T-helper 1 cell treated with Interleukin-12 subunit alpha and Interleukin-12 subunit beta and Interleukin-4 antibody, amounts not matched to agents 30 μg/mL and 1 μg/mL, for 36 hours (primary cell): ENCODE measurements at regions not wholly inside any gene's neighbourhood (a gene's known extent, or its start where the extent isn't known, plus 50 kb on each side); places are given as distances from the start of the nearest gene placed in this dataset.
"Not testable (repeated sequence)": the region's sequence is repeated elsewhere in the genome, so short reads cannot be mapped to it uniquely, and the experiment has no call there.

Experiments
- H3K27ac Mint-ChIP-seq: one replicate; pipeline ENCODE4 v1.8.0; 2021; ENCODE audit warnings: mild to moderate bottlenecking, mixed read lengths
- H3K27me3 Mint-ChIP-seq: one replicate; pipeline ENCODE4 v1.8.0; 2021; ENCODE audit warnings: low read depth, mixed read lengths
- H3K36me3 Mint-ChIP-seq: one replicate; pipeline ENCODE4 v1.8.0; 2021; ENCODE audit warnings: low read depth, mixed read lengths
- H3K4me1 Mint-ChIP-seq: one replicate; pipeline ENCODE4 v1.8.0; 2021; ENCODE audit warnings: low read depth, mixed read lengths
- H3K4me3 Mint-ChIP-seq: one replicate; pipeline ENCODE4 v1.8.0; 2021; ENCODE audit warnings: mild to moderate bottlenecking, moderate library complexity, mixed read lengths
- H3K9me3 Mint-ChIP-seq: one replicate; pipeline ENCODE4 v1.8.0; 2021; ENCODE audit warnings: mixed read lengths

- no peaks in the 10 kb centered on the region for H3K27me3 Mint-ChIP-seq
- H3K4me1 Mint-ChIP-seq, result no peaks in the 10 kb centered on the region
- H3K27ac Mint-ChIP-seq, result no peak overlapping the region
- no peaks in the 10 kb centered on the region for H3K9me3 Mint-ChIP-seq
- H3K36me3 Mint-ChIP-seq, result no peaks in the 10 kb centered on the region
- no peak overlapping the region for H3K4me3 Mint-ChIP-seq
Observed at GRCh38 chr1:223038288-223039006, 104.6 kb downstream of the TLR5 start.

DNA sequence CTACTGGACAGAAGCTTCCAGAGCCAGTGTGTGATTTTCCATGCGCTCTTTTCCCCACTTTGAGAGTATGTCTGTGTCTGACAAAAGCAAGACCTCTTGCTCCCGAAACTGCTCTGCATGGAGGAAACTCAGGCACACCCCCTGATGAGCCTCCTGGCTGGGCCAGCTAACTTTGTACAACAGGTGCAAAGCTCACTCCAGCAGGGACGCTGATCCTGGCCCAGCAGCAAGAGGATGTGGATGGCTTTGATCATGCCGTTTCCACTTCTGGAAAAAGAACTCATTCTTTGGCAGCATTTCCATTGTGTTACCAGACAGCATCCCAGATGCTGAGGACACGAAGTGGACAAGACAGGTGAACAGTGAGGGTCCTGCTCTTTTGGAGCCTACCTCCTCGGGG, 103.1 kb downstream of the TLR5 start:
- H3K27me3 Mint-ChIP-seq, result no peaks in the 10 kb centered on the region
- H3K27ac Mint-ChIP-seq, result no peak overlapping the region
- no peaks in the 10 kb centered on the region for H3K36me3 Mint-ChIP-seq
- no peaks in the 10 kb centered on the region for H3K4me1 Mint-ChIP-seq
- H3K9me3 Mint-ChIP-seq, result no peaks in the 10 kb centered on the region
- H3K4me3 Mint-ChIP-seq, result no peak overlapping the region

- no peak overlapping the region for H3K27ac Mint-ChIP-seq
- no peaks in the 10 kb centered on the region for H3K9me3 Mint-ChIP-seq
- H3K4me3 Mint-ChIP-seq, result no peak overlapping the region
- no peaks in the 10 kb centered on the region for H3K36me3 Mint-ChIP-seq
- H3K27me3 Mint-ChIP-seq, result no peaks in the 10 kb centered on the region
- H3K4me1 Mint-ChIP-seq, result no peaks in the 10 kb centered on the region
Observed at GRCh38 chr1:223041481-223041880, 101.6 kb downstream of the TLR5 start.

DNA sequence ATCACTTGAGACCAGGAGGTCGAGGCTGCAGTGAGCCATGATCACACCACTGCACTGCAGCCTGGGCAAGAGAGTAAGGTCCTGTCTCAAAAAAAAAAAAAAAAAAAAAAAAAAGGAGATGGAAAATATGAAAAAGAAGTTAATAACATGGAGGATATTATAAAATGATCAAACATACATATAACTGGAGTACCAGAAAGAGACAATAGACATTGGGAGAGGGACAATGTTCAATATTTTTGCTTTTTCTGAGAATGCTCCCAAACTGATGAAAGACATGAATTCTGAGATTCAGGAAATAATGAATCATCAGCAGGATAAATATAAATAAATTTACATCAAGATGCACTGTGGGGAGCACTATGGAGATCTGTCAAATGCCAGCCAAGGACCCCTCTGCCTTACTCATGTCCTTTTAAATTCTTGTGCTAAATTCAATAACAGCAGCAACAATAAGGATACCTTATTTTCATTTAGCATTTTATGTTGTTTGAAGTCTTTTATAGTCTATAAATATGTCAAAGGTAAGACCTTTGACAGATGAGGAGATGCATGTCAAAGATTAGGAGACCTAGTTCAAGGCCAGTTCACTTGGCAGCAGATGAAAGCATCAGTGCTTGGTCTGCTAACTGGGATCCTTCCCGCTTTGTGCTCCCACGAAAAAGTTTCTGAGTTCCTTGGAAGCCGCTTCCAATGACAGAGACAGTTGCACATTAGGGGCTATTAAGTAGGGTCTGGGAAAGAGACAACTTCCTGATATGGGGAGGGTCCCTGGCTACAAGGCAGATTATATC, 97.7 kb downstream of the TLR5 start:
- no peak overlapping the region for H3K4me3 Mint-ChIP-seq
- no peaks in the 10 kb centered on the region for H3K27me3 Mint-ChIP-seq
- no peak overlapping the region for H3K27ac Mint-ChIP-seq
- H3K9me3 Mint-ChIP-seq, result no peaks in the 10 kb centered on the region
- no peaks in the 10 kb centered on the region for H3K36me3 Mint-ChIP-seq
- H3K4me1 Mint-ChIP-seq, result no peaks in the 10 kb centered on the region

GRCh38 chr1:223046011-223046410, 97.0 kb downstream of the TLR5 start:
- Mint-ChIP-seq H3K36me3 (no peaks in the 10 kb centered on the region), H3K9me3 (no peaks in the 10 kb centered on the region), H3K27me3 (no peaks in the 10 kb centered on the region), H3K4me1 (no peaks in the 10 kb centered on the region), H3K27ac (no peak overlapping the region), H3K4me3 (no peak overlapping the region)

GRCh38 chr1:223046463-223046862, 96.6 kb downstream of the TLR5 start:
- H3K27ac Mint-ChIP-seq, H3K4me3 Mint-ChIP-seq, H3K9me3 Mint-ChIP-seq, H3K4me1 Mint-ChIP-seq, H3K36me3 Mint-ChIP-seq, H3K27me3 Mint-ChIP-seq: not testable (repeated sequence)

- Mint-ChIP-seq H3K4me3 (no peak overlapping the region), H3K27me3 (no peaks in the 10 kb centered on the region), H3K9me3 (no peaks in the 10 kb centered on the region), H3K36me3 (no peaks in the 10 kb centered on the region), H3K27ac (no peak overlapping the region), H3K4me1 (no peaks in the 10 kb centered on the region)
Observed at GRCh38 chr1:223048026-223048425, 95.0 kb downstream of the TLR5 start.

DNA sequence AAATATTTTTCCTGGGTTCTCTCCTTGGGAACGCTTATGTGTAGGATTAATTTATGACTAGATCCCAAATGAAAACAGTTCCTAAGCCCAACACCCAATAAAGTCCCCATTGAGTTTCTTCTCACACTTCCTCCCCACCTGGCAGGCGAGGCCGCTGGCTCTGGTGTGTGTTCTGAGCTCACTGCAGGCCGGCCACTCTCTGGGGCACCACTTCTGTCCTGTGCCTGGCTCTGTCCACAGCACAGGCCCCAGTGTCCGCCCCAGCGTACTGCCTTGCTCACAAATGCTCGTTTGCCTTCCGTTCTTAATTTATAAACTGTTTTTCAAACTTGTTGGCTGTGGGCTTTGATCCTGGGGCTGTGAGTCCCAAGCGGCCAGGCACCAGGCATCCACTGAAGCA, 90.6 kb downstream of the TLR5 start:
- Mint-ChIP-seq H3K36me3 (no peaks in the 10 kb centered on the region), H3K27ac (no peak overlapping the region), H3K4me3 (no peak overlapping the region), H3K4me1 (no peaks in the 10 kb centered on the region), H3K27me3 (no peaks in the 10 kb centered on the region), H3K9me3 (no peaks in the 10 kb centered on the region)

DNA sequence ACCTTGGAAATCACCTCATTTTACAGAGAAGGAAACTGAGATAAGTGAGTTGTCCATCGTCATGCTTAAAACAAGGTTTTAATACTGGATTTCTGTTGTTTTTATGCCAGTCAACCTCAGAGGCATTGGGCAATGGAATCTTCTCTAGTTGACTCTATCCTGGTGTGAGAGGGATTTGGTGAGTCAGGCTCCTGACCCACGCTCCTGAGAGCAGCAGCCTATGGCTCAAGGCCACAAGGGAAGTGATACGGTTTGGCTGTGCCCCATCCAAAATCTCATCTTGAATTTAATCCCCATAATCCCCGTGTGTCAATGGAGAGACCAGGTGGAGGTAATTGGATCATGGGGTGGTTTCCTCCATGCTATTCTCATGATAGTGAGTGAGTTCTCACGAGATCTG, 90.1 kb downstream of the TLR5 start:
- Mint-ChIP-seq H3K4me1 (no peaks in the 10 kb centered on the region), H3K27me3 (no peaks in the 10 kb centered on the region)

GRCh38 chr1:223056802-223057201, 86.2 kb downstream of the TLR5 start:
- Mint-ChIP-seq H3K4me3 (no peak overlapping the region), H3K27me3 (no peaks in the 10 kb centered on the region), H3K9me3 (no peaks in the 10 kb centered on the region), H3K27ac (no peak overlapping the region), H3K36me3 (no peaks in the 10 kb centered on the region), H3K4me1 (no peaks in the 10 kb centered on the region)

More for the DNA sequence above, 90.1 kb downstream of the TLR5 start:
- H3K36me3 Mint-ChIP-seq, result no peaks in the 10 kb centered on the region
- no peak overlapping the region for H3K4me3 Mint-ChIP-seq
- H3K9me3 Mint-ChIP-seq, result no peaks in the 10 kb centered on the region
- H3K27ac Mint-ChIP-seq, result no peak overlapping the region

DNA sequence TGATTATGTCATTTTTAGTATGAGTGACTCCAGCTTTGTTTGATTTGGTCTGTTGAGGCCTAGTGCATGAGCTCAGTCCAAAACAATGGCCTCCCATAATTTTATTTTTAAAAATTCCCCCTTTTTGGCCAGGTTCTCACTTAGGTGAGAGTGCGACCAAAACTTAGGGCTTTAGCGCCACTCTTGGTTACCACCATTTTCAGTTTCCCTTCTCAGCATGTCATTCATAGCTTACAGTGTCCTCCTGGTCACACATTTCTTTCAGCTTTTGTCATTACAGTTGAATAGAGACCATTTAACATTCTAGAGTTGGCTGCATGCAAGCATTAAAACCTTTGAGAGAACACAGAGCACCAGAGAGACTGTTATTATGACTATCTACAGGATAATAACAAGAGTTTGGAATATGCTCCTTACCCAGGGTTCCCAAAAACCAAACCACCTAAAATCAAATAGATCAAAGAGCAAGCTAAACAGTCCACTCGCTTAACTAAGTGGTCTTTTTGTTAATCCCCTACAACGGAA, 85.4 kb downstream of the TLR5 start:
- no peaks in the 10 kb centered on the region for H3K36me3 Mint-ChIP-seq
- H3K4me1 Mint-ChIP-seq, result no peaks in the 10 kb centered on the region
- H3K4me3 Mint-ChIP-seq, result no peak overlapping the region
- H3K27ac Mint-ChIP-seq, result no peak overlapping the region
- H3K9me3 Mint-ChIP-seq, result no peaks in the 10 kb centered on the region
- H3K27me3 Mint-ChIP-seq, result no peaks in the 10 kb centered on the region
